Adrenal gland (tissue), 5 donors: ENCODE measurements at regions not wholly inside any gene's neighbourhood (a gene's known extent, or its start where the extent isn't known, plus 50 kb on each side); places are given as distances from the start of the nearest gene placed in this dataset.

ENCODE experiments used
- POLR2A ChIP-seq, 2 donors: fragments of 450-650 bp; IDR thresholded peaks; one replicate each; pipeline ENCODE4 v1.6.1; 2017; ENCODE audit warnings: antibody characterized with exemption in 2 of 2, mild to moderate bottlenecking in 2 of 2, moderate library complexity in 1 of 2
- TF ChIP-seq, protein P1 (sequence below), 6 experiments: fragments of 450-650 bp in 4 of 6; fragments of 200-600 bp in 2 of 6; sonication (generic) in 1 of 6; IDR thresholded peaks; 1 replicate in 5 of 6; 2 replicates in 1 of 6; pipeline versions ENCODE4 v1.5.1 to v1.8.0; 2016 to 2021; ENCODE audit warnings: antibody characterized with exemption in 6 of 6, mild to moderate bottlenecking in 2 of 6, moderate library complexity in 1 of 6
- donor health status: DM: no; HTN: no; CAD: no.

DNA sequence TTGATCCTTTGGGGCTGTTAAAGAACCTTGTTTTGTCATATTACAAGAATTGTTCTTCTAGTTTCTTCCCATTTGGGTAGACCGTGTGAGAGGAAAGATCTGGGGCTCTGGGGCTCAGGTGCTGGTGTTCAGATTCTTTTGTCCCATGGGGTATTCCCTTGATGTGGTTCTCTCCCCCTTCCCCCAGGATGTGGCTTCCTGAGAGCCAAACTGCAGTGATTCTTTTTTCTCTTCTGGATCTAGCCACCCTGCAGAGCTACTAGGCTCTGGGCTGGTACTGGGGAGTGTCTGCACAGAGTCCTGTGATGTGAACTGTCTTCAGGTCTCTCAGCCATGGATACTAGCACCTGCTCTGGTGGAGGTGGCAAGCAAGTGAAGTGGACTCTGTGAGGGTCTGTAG lies 480.5 kb upstream of the MAN1A1 start:
- TF ChIP-seq, protein P1, sequence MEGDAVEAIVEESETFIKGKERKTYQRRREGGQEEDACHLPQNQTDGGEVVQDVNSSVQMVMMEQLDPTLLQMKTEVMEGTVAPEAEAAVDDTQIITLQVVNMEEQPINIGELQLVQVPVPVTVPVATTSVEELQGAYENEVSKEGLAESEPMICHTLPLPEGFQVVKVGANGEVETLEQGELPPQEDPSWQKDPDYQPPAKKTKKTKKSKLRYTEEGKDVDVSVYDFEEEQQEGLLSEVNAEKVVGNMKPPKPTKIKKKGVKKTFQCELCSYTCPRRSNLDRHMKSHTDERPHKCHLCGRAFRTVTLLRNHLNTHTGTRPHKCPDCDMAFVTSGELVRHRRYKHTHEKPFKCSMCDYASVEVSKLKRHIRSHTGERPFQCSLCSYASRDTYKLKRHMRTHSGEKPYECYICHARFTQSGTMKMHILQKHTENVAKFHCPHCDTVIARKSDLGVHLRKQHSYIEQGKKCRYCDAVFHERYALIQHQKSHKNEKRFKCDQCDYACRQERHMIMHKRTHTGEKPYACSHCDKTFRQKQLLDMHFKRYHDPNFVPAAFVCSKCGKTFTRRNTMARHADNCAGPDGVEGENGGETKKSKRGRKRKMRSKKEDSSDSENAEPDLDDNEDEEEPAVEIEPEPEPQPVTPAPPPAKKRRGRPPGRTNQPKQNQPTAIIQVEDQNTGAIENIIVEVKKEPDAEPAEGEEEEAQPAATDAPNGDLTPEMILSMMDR (IDR thresholded peaks at IDR 0.05): no peak
- TF ChIP-seq POLR2A (IDR thresholded peaks at IDR 0.05): no peak
